NCI-H146 (cell line): ENCODE measurements at regions not wholly inside any gene's neighbourhood (a gene's known extent, or its start where the extent isn't known, plus 50 kb on each side); places are given as distances from the start of the nearest gene placed in this dataset.
"Not testable (repeated sequence)": the region's sequence is repeated elsewhere in the genome, so short reads cannot be mapped to it uniquely, and the experiment has no call there.

ENCODE experiments used
- DNase-seq: peaks from one replicate; lab custom pipeline; 2025; lab: John Stamatoyannopoulos, UW

DNA sequence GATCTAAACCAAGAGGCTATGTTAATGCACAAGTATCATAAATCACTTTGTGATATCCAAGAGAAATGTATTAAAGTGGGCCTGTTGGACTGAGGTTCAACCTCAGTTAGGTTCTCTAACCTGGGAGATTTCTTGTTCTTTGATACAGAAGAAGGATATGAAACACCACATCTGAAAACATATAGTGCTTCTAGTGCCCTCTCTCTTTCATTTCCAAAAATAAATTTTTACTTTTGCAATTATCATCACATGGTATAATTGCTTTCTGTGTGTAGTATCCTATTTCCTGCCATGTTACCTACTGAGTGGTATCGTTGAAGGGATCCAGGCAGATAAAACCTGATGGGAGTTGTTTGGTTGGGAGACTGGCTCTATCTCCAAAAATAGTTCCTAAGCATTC is 264.9 kb downstream of the CCER1 start:
- no peak for DNase-seq

DNA sequence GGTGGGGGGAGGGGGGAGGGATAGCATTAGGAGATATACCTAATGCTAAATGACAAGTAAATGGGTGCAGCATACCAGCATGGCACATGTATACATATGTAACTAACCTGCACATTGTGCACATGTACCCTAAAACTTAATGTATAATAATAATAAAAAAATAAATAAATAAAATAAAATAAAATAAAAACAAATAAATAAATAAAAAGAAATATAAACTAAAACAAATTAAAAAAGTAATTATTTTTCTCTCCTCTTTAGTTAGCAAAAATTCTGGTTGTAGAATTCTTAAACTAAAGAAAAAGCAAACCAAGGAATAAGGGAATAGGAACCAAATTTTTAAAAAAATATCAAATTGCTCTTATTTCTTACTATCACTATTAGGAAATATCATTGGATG is 267.3 kb downstream of the CCER1 start:
- DNase-seq = not testable (repeated sequence)

DNA sequence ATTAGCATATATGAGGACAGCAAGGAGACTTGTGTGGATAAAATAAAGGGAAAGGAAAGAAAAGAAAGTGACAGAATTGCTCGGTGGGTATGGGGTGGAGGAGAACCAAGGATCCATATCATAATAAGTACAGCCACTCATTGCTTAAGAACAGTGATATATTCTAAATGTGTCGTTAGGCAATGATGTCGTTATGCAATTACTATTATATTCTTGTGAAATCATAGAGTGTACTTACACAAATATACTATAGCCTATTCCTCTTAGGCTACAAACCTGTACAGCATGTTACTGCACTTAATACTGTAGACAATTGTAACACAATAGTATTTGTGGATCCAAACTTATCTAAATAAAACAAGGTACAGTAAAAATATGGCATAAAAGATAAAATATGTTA is 271.1 kb downstream of the CCER1 start:
- DNase-seq = no peak

DNA sequence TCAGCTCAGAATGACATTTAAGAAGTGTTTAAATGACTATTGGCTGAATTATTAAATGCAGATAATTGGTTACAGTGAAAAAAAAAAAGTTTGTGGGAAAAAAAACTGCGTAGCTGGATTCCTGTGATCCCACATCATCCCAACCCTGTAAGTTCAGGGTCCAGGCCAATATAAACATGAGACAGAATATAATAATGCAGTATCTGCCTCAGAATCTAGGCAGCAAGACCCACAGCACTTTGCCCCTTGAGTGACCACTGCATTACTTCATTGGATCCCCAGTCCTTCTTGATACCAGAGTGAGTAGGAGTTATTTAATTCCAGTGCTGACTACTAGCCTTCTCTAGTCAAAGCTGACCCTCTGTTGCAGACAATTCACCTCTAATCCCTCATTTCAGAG is 272.6 kb downstream of the CCER1 start:
- DNase-seq = no peak

DNA sequence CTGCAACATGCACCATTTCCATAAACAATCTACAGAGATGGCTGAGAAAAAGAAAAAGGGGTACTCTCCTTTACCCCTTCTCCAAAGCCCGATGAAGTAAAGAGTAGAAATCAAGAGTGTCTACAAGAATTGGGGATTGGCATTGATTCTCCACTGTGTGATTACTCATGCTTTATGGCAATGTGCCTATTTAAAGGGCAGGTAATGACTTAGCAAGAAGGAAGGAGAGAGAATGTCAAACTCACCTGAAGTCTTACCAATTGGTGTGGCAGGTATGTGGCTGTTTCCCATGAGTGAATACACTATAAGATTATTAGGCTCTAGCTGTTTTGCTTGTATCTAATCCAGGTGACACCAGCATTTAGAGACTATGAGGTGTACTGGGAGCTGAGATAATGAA is 275.3 kb downstream of the CCER1 start:
- DNase-seq = no peak

DNA sequence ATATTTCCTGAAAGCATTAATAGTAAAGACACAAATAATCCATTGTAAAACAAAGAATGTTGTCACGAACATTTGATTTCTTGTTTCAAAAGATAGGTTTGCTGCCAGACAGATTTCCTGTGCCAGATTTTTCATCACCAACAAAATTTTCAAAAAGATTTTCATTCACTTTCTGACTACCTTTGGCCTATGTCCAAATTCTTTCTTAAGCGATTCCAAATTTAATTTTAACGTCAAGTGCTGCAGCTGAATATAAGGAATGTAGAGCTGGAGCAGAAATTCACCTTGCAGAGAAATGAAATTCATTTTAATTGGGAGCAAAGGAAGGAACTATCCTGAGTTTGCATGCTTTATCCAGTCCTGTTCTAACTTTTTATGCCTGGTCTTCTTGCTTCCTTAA is 277.4 kb downstream of the CCER1 start:
- no peak for DNase-seq

DNA sequence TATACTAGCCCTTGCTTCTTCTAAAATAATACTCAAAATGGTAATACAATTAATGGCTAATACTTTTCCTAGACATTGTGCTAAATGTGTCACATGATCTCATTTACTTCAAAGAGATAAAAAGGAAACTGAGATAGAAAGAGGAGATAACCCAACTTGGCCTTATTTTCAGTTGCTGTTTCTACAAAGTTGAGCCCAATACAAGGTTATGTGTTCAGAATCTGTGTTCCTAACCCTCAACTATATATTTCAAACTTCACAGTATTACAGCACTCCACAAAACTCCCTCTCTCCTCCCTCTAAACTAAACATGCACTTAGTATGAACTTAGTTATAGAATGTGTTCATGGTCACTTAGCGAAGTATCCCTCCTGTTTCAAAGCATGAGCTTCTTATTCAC is 277.9 kb downstream of the CCER1 start:
- DNase-seq = no peak

DNA sequence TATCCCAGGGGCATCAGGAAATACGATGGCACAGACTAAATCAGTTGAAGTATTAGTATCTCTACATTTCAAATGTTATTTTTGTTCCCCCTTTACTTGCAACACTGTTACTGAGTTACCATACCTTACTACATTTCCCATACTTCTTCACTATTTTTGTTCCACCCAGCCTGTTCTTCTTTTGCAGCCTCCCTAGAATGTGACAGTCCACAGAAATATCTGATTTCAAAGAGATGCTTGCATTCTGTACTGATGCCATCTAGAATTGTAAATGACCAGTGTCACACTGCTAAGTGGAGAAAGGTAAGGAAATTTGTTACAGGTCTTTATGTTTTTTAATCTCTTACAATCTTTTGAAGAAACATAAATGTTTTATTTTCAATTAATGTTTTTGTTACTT is 279.9 kb downstream of the CCER1 start:
- DNase-seq = no peak

DNA sequence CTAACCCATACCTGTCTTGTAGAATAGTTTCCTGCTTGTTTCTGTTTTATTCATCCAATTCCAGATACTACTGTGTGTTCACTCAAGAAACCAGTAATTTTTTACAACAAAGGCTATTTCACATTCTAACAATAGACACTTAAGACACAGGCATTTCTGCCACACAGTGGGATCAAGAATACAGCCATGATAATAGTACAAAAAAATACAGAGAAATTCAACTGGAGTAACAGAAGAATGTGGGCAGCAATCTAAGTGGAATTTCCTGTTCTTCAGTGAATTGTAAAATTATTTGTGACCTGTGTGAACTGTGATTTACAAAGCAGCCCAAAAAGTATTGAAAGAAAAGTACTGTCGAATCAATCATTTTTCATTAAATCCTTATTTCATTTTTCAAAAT is 282.9 kb downstream of the CCER1 start:
- no peak for DNase-seq

DNA sequence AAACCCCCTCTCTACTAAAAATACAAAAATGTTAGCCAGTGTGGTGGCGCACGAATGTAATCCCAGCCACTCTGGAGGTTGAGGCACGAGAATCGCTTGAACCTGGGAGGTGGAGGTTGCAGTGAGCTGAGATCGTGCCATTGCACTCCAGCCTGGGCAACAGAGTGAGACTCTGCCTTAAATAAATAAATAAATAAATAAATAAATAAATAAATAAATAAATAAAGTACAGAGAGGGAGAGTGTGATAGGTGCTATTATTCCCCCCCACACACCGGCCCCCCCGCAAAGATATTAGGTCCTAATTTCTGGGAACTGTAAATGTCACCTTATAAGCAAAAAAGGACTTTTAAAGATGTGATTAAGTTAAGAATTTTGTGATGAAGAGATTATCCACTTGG is 291.0 kb downstream of the CCER1 start:
- DNase-seq = not testable (repeated sequence)

DNA sequence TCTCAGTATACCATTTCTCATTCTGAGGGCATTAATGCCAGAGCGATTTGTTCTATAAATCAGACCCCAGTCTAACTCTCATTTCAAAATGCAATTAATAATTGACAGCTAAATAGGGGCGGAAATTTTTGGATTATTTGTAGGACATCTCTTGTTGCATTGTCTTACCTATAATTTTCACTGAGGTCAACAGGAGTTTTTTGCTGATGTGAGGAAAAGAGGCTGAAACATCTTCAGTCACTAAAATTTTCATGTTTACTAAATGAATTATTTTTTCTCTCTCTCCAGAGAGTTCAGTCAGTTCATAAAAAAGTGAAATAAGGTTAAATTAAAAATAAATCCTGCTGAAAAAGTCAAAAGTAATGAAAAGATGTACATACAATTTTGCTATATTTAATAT is 295.9 kb downstream of the CCER1 start:
- DNase-seq = no peak

DNA sequence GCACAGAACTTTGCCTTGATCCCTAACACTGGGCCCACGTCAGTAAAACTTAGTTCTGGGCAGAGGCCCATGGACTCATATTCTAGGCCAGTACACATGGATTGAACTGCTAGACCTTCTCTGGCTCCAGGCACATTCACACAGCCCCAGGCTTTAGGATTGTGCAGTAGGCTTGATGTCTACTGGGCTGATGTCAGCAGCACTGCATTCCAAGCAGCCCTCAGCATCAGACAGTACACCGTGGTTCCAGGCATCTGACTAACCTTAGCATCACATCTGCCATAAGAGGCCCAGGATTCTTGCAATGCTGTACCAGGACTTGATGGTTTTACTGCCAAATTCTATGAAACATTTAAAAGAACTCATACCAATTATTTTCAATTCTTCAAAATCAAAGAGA is 301.9 kb downstream of the CCER1 start:
- DNase-seq = no peak

DNA sequence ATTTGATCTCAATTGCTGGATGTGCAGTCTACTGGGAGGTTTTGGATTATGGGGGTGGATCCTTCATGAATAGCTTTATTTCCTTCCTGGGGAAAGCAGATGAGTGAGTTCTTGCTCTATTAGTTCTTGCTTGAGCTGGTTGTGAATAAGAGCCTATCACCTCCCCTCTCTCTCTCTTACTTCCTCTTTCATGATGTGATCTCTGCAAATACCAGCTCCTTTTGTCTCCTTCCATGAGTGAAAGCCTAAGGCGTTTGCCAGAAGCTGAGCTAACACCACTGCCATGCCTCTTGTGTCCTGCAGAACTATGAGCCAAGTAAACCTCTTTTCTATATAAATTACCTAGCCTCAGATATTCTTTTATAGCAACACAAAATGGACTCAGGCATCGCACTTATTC is 302.7 kb downstream of the CCER1 start:
- no peak for DNase-seq

DNA sequence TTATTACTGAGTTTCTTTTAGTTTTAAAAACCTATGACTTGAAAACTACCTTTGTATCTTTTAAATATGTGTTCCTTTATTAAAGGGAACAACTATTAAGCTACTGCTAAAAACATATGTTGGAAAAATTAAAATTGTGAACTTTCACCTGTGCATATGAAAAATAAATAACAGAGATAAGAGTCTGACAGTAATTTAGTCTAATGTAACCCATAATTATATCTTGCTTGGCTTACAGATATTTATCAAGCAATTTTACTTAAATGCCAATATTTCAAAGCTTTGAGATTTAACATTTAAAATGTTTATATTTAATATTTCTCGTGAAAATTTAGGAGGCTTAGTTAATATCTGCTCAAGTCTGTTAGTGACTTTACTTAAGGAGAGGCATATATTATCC is 309.8 kb downstream of the CCER1 start:
- DNase-seq = no peak

DNA sequence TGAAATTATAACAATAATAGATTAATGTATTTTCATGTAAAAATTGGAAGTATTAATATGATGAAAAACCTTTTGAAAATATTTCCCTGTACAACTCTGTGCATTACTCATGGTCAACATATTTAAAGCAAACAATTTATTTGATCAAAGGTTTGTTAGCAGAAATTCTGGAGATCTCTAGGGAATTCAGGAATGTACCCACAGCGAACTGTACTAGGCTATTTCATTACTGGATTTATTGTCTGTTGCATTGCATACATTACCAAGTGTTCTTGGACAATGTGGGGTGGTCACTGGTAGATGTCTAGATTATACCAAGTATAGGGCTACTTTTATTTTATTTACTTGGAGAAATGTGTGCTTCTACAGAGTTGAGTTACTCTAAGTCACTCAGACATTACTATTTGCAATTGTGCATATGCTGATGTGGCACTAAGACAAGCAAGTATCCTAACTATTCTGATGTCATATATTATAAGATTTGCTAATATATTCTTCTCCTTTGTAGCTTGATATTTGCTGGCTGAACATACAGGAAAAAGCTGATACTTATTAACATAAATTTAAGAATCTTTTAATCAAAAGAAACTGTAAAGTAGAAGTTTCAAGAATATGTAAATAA is 323.3 kb downstream of the CCER1 start:
- no peak for DNase-seq

DNA sequence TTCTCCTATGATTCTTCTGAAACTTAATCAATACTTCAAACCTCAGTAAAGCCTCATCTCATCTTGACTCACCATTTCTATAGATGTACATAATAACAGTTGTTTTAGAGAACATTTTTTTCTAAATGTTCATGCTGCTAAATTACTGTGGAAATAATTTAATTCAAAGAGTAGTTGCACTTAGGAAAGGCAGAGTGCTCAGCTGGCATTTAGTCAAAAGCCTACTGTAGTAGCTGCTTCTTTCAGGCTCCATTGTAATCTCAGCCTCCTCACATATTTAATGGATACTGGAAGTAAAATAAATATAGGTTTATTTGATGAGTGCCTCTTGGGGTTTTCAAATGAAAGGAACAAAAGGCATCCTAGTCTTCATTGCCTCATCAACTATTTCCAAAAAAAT is 325.0 kb downstream of the CCER1 start:
- DNase-seq = no peak

DNA sequence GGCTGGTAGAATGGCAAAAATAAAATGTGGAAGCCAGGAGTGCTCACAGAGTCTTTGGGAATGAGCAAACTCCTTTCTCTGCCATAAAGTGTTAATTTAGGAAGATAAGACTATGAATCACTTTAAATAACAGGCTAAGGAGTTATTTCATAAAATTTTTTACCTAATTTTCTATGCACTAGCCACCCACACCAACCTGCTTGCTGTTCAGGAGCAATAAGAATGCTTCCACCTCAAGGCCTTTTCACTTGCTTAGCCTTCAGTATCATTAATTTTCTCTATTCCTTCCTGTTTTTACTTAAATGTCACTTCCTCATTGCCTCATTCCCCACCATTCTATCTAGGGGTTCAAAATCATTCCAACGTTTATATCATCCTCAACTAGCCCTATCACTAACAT is 326.8 kb downstream of the CCER1 start:
- no peak for DNase-seq

DNA sequence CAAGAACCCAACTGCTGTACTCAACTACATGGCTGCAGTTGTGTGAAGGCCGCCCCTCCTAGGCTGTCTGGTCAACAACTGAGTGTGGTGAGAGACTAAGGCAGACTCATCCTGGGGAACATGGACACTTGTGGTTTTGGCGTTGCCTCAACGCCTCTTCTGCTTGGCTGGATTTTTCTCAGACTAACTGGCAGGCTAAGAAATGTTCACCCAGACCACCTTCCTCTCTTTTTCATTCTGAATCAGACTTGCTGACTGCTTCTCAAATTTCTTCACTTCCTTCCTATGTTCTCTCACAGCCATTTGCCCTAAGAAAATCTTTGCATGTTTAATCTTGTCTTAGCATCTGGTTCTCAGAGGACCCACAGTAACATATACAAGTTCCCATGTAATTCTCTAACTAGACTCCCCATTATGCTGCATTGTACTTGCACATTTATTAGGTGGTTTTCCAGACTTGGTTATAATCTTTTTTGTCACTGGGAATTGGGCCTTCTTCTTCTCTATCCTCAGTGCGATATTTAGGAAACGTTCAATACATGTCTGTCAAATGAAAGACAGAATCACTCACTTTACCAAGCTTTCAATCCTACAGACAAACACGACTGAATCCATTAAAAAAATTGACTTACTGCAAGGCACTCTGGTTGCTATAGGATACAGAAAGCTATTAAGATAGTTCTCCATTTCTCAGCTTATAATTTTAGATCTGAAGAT is 327.6 kb downstream of the CCER1 start:
- no peak for DNase-seq

DNA sequence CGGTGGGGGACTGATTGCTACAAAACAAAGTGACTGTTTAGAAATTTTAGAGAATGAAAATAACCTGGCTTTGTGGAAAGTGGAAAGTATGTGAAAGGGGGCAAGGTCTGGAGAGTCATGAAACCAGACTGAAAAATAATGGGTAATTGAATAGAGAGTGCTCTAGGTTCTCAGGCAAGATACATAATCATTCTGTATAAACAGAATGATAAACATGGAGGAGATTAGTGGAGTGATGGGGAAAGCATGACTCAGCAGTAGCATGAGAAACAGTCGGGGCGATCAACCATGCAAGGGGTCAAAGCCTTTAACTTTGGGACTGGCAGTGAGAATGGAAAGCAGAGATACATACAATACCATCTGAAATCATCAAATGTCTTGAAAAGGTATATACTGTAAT is 332.5 kb downstream of the CCER1 start:
- DNase-seq = no peak

DNA sequence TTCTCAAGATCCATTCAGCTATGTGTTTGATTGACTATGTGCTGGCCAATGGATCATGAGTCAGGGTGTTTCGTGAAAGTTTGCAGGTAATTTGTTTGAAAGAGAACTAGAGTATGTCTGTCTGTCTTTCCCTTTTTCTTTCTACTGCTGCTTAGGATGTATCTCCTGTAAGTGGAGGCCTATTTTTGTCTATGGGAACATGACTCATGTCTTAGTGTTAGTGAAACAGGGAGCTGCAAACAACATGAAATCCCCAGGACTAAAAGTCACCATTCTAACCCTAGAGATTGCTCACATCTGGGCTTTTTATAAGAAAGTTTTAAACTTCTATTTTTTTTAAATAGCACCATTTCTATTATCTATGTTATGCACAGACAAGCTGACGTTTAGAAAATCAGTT is 333.0 kb downstream of the CCER1 start:
- no peak for DNase-seq

DNA sequence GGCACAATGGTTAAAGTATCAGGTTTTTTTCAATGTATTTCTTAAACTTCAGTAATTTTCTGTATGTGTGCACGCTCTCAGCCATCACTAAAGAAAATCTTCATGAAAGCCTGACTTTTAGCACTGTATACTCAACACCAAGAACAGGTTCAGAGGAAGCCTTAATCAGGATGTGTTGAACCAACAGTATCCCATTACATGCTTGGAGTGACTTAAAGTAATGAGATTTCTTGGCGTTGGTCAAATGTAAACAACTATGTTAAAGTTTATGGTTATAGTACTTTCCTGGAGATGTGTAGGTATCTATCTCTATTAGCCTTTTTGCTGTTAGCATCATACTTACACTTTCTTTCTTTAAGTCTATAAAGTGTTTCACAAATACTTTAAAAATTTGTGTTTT is 335.0 kb downstream of the CCER1 start:
- no peak for DNase-seq

DNA sequence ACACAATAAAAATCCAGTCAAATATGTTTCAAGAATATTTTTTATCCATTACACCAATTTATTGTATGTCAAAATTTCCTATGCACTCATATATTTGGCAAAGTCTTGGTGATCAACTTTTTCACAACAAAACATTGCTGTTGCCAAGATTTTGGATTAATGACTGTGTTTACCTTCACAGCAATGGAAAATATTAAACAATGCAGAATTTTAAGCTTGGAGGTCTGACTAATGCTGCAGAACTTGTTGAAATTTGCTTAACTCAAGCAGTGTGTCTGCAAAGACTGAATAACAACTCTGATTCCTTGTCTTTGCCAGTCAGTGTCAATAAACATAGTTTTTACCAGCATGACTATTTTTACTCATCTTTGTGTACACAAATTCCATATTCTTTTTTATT is 336.4 kb downstream of the CCER1 start:
- DNase-seq = no peak

DNA sequence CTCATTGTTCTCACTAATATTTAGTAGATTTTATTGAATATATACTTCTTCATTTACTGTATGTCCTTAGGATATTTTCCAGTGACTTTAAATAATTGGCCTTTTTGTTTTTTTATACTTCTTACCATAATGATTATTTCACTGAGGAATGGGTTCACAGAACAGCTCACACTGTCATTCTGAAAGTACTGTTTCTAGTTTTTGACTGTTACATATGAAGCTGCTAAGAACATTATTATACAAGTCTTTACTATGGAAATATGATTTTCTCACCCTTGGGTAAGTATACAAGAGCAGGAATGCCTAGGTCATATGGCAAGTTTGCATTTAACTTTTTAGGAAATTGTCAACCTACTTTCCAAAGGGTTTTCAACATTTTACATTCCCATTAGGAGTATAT is 343.1 kb downstream of the CCER1 start:
- no peak for DNase-seq

DNA sequence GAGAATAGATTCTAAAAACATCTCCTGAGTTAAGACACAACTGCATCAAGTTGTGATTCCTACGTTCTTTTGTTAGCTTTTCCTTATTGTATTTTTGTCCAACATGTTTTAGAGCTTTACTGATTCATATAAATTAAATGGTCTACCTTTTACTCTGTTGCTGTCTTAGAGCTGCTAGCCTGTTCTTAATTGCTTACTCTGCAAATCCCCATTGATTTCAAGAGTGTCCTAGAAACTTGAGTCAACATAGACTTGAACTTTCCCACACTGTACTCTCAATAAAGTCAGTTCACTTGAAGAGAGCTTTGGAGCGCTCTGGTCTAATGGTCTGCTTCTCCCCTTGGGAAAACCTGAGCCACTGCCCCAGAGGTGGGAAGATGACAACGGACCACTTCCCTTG is 343.9 kb downstream of the CCER1 start:
- DNase-seq = no peak
